ENCODE measurements at regions not wholly inside any gene's neighbourhood (a gene's known extent, or its start where the extent isn't known, plus 50 kb on each side); places are given as distances from the start of the nearest gene placed in this dataset.

- TF ChIP-seq, protein P1, sequence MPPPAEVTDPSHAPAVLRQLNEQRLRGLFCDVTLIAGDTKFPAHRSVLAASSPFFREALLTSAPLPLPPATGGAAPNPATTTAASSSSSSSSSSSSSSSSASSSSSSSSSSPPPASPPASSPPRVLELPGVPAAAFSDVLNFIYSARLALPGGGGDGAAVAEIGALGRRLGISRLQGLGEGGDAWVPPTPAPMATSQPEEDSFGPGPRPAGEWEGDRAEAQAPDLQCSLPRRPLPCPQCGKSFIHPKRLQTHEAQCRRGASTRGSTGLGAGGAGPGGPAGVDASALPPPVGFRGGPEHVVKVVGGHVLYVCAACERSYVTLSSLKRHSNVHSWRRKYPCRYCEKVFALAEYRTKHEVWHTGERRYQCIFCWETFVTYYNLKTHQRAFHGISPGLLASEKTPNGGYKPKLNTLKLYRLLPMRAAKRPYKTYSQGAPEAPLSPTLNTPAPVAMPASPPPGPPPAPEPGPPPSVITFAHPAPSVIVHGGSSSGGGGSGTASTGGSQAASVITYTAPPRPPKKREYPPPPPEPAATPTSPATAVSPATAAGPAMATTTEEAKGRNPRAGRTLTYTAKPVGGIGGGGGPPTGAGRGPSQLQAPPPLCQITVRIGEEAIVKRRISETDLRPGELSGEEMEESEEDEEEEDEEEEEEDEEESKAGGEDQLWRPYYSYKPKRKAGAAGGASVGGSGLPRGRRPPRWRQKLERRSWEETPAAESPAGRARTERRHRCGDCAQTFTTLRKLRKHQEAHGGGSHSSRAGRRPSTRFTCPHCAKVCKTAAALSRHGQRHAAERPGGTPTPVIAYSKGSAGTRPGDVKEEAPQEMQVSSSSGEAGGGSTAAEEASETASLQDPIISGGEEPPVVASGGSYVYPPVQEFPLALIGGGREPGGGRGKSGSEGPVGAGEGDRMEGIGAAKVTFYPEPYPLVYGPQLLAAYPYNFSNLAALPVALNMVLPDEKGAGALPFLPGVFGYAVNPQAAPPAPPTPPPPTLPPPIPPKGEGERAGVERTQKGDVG (CRISPR knock-in tag; IDR thresholded peaks at IDR 0.05) = no peak
- TF ChIP-seq EED (IDR thresholded peaks at IDR 0.05; ENCODE audit: low read depth) = no peak
- TF ChIP-seq POU2F2 (IDR thresholded peaks at IDR 0.05; ENCODE audit: borderline replicate concordance, low read depth, low read length) = no peak
- no peak for TF ChIP-seq ZBTB11 (CRISPR knock-in tag; IDR thresholded peaks at IDR 0.05)
These were observed 498.2 kb upstream of the TNP1 start (continued) for GRCh38 chr2:217357886-217358620.

DNA sequence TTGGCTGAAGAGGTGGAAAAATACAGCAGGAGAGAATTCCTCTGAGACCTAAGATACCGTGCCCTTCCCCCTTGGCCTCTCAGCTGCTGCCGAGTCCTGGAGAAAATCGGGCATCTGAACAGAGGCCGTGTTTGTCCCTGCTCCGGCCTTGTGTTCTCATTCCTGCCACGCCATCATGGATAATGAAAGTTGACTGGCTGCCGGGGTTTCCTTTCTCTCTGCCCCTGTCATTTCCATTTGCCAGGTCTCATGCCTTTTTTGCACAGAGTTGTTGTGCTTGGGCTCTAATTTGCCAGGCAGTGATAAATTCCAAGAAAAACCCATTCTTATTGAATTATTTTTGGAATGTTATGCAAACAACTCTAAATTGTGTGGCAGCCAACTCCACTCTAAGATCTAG lies 496.9 kb upstream of the TNP1 start:
- in situ Hi-C loops (cut with MboI) (no loop called here), intact Hi-C loops (cut with micrococcal nuclease; ENCODE audit: unreplicated experiment) (no loop called here)
- Histone ChIP-seq H3K4me3 (no peak overlapping the region), H3K4me2 (ENCODE audit: control insufficient read depth, insufficient read depth) (no peak overlapping the region), H3K36me3 (ENCODE audit: control insufficient read depth in 2 of 2, insufficient read depth in 2 of 2, low read length in 1 of 2) (no peaks in the 10 kb centered on the region), H2AFZ (ENCODE audit: control insufficient read depth, low read depth, low read length) (no peak overlapping the region), H3K79me2 (ENCODE audit: control insufficient read depth, insufficient read depth, low read length) (no peaks in the 10 kb centered on the region), H3K27me3 (replicated peaks in 1 of 2; ENCODE audit: control insufficient read depth in 2 of 2, insufficient read depth in 2 of 2, low read length in 1 of 2) (no peaks in the 10 kb centered on the region), H3K27ac (ENCODE audit: control insufficient read depth, insufficient read depth) (no peak overlapping the region), H4K20me1 (ENCODE audit: control insufficient read depth, insufficient read depth) (no peaks in the 10 kb centered on the region), H3K9me3 (replicated peaks; ENCODE audit: control insufficient read depth, insufficient read depth, low read length) (no peaks in the 10 kb centered on the region), H3K9ac (ENCODE audit: control insufficient read depth, insufficient read depth, low read length) (no peak overlapping the region), H3K4me1 (ENCODE audit: control insufficient read depth, insufficient read depth, low read length) (no peaks in the 10 kb centered on the region)
- BruUV-seq (replicated peaks) = no TSS peak
- FAIRE-seq = no peak
- ATAC-seq = no peak
- no peak for DNase-seq (ENCODE audit: low read depth, low spot score)
- no peak for TF ChIP-seq NFYB (IDR thresholded peaks at IDR 0.05; ENCODE audit: insufficient read depth, low read depth, low read length)
- no peak for TF ChIP-seq SREBF1 (IDR thresholded peaks at IDR 0.05; ENCODE audit: low read length)
- TF ChIP-seq, protein P2, sequence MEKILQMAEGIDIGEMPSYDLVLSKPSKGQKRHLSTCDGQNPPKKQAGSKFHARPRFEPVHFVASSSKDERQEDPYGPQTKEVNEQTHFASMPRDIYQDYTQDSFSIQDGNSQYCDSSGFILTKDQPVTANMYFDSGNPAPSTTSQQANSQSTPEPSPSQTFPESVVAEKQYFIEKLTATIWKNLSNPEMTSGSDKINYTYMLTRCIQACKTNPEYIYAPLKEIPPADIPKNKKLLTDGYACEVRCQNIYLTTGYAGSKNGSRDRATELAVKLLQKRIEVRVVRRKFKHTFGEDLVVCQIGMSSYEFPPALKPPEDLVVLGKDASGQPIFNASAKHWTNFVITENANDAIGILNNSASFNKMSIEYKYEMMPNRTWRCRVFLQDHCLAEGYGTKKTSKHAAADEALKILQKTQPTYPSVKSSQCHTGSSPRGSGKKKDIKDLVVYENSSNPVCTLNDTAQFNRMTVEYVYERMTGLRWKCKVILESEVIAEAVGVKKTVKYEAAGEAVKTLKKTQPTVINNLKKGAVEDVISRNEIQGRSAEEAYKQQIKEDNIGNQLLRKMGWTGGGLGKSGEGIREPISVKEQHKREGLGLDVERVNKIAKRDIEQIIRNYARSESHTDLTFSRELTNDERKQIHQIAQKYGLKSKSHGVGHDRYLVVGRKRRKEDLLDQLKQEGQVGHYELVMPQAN (conservative IDR thresholded peaks at IDR 0.05) = no peak
- TF ChIP-seq NR2C1 (IDR thresholded peaks at IDR 0.05) = no peak
- no peak for TF ChIP-seq MTA3 (IDR thresholded peaks at IDR 0.05; ENCODE audit: borderline replicate concordance, low read length)
- ChIA-PET SMC1A (ENCODE audit: uncharacterized antibody, unreplicated experiment) (interaction anchor here (0.7 kb wide), 1 partner anchor 154 kb away, joined by 3 read pairs; no protein-coding TSS in a partner anchor), POLR2A (no interaction called here), CTCF (no interaction called here), RAD21 (ENCODE audit: unreplicated experiment) (no interaction called here)
- WGBS (ENCODE audit: insufficient coverage, insufficient replicate concordance, low lambda C conversion rate, missing lambda C conversion rate) = 45% methylated on average over 7 of the region's 7 CpGs

Measured in GM12878 (cell line).